ENCODE measurements at regions not wholly inside any gene's neighbourhood (a gene's known extent, or its start where the extent isn't known, plus 50 kb on each side); places are given as distances from the start of the nearest gene placed in this dataset.
"Not testable (repeated sequence)": the region's sequence is repeated elsewhere in the genome, so short reads cannot be mapped to it uniquely, and the experiment has no call there.

- peaks cover 5% of the 10 kb centered on the region for H3K9me3 Mint-ChIP-seq (ENCODE audit: low read depth)
- peaks cover 6% of the 10 kb centered on the region for H3K27me3 Mint-ChIP-seq (ENCODE audit: low read depth)
- no peak overlapping the region for H3K27ac Mint-ChIP-seq (ENCODE audit: unreplicated experiment)
- H3K4me3 Mint-ChIP-seq (ENCODE audit: unreplicated experiment), result no peak overlapping the region
- TF ChIP-seq CTCF (IDR thresholded peaks at IDR 0.05), result no peak
- H3K36me3 Mint-ChIP-seq (ENCODE audit: low read depth), result no peaks in the 10 kb centered on the region
- DNase-seq (ENCODE audit: low spot score), result no peak
- no peaks in the 10 kb centered on the region for H3K4me1 Mint-ChIP-seq (ENCODE audit: low read depth)
Measured at GRCh38 chr2:228777855-228778355, 493.2 kb downstream of the PID1 start.

GRCh38 chr2:228774548-228774947, 496.5 kb downstream of the PID1 start:
- H3K36me3 Mint-ChIP-seq (ENCODE audit: low read depth), result no peaks in the 10 kb centered on the region
- no peak overlapping the region for H3K27ac Mint-ChIP-seq (ENCODE audit: unreplicated experiment)
- H3K4me3 Mint-ChIP-seq (ENCODE audit: unreplicated experiment), result no peak overlapping the region
- no peaks in the 10 kb centered on the region for H3K9me3 Mint-ChIP-seq (ENCODE audit: low read depth)
- no peaks in the 10 kb centered on the region for H3K4me1 Mint-ChIP-seq (ENCODE audit: low read depth)
- no peak for DNase-seq (ENCODE audit: low spot score)
- H3K27me3 Mint-ChIP-seq (ENCODE audit: low read depth), result peaks cover 4% of the 10 kb centered on the region
- no peak for TF ChIP-seq CTCF (IDR thresholded peaks at IDR 0.05)

GRCh38 chr2:228771774-228772173, 499.3 kb downstream of the PID1 start:
- H3K9me3 Mint-ChIP-seq (ENCODE audit: low read depth), result peaks cover 3% of the 10 kb centered on the region
- H3K4me1 Mint-ChIP-seq (ENCODE audit: low read depth), result peaks cover 12% of the 10 kb centered on the region
- H3K4me3 Mint-ChIP-seq (ENCODE audit: unreplicated experiment), result no peak overlapping the region
- H3K27ac Mint-ChIP-seq (ENCODE audit: unreplicated experiment), result no peak overlapping the region
- no peak for DNase-seq (ENCODE audit: low spot score)
- H3K36me3 Mint-ChIP-seq (ENCODE audit: low read depth), result no peaks in the 10 kb centered on the region
- peaks cover 4% of the 10 kb centered on the region for H3K27me3 Mint-ChIP-seq (ENCODE audit: low read depth)
- no peak for TF ChIP-seq CTCF (IDR thresholded peaks at IDR 0.05)

GRCh38 chr2:228771315-228771714, 499.8 kb downstream of the PID1 start:
- peaks cover 3% of the 10 kb centered on the region for H3K9me3 Mint-ChIP-seq (ENCODE audit: low read depth)
- no peaks in the 10 kb centered on the region for H3K36me3 Mint-ChIP-seq (ENCODE audit: low read depth)
- H3K27ac Mint-ChIP-seq (ENCODE audit: unreplicated experiment), result no peak overlapping the region
- DNase-seq (ENCODE audit: low spot score), result no peak
- H3K4me1 Mint-ChIP-seq (ENCODE audit: low read depth), result peaks cover 12% of the 10 kb centered on the region
- H3K27me3 Mint-ChIP-seq (ENCODE audit: low read depth), result peaks cover 4% of the 10 kb centered on the region
- no peak overlapping the region for H3K4me3 Mint-ChIP-seq (ENCODE audit: unreplicated experiment)
- no peak for TF ChIP-seq CTCF (IDR thresholded peaks at IDR 0.05)

- DNase-seq (ENCODE audit: low spot score), result no peak
- no peaks in the 10 kb centered on the region for H3K36me3 Mint-ChIP-seq (ENCODE audit: low read depth)
- H3K9me3 Mint-ChIP-seq (ENCODE audit: low read depth), result peaks cover 6% of the 10 kb centered on the region
- H3K4me1 Mint-ChIP-seq (ENCODE audit: low read depth), result peaks cover 12% of the 10 kb centered on the region
- no peak for TF ChIP-seq CTCF (IDR thresholded peaks at IDR 0.05)
- no peak overlapping the region for H3K4me3 Mint-ChIP-seq (ENCODE audit: unreplicated experiment)
- H3K27ac Mint-ChIP-seq (ENCODE audit: unreplicated experiment), result no peak overlapping the region
- H3K27me3 Mint-ChIP-seq (ENCODE audit: low read depth), result no peaks in the 10 kb centered on the region
Measured at GRCh38 chr2:228768818-228769217, 502.3 kb downstream of the PID1 start.

GRCh38 chr2:228768141-228768540, 502.9 kb downstream of the PID1 start:
- H3K9me3 Mint-ChIP-seq (ENCODE audit: low read depth); DNase-seq (ENCODE audit: low spot score): not testable (repeated sequence)
- H3K4me1 Mint-ChIP-seq (ENCODE audit: low read depth), result peaks cover 12% of the 10 kb centered on the region

More at GRCh38 chr2:228768141-228768540, 502.9 kb downstream of the PID1 start:
- not testable (repeated sequence) for H3K27me3 Mint-ChIP-seq (ENCODE audit: low read depth); H3K36me3 Mint-ChIP-seq (ENCODE audit: low read depth); H3K27ac Mint-ChIP-seq (ENCODE audit: unreplicated experiment); H3K4me3 Mint-ChIP-seq (ENCODE audit: unreplicated experiment)
